Endothelial cell of umbilical vein (primary cell): ENCODE measurements at regions not wholly inside any gene's neighbourhood (a gene's known extent, or its start where the extent isn't known, plus 50 kb on each side); places are given as distances from the start of the nearest gene placed in this dataset.

Source experiments
- BruUV-seq: library from RNA; stranded (reverse); fragments of 400-500 nt; replicated peaks from 2 replicates; lab custom pipeline; 2021; lab: Mats Ljungman, UMichigan
- CTCF ChIA-PET: fragments of 300-600, 350-600 bp; sonication (Branson Sonifier 250); formaldehyde crosslinking; loops from one replicate; lab custom pipeline; 2021; ENCODE audit warnings: antibody characterized with exemption, inconsistent platforms; lab: Charles Lee
- POLR2A ChIA-PET: fragments of 300-600, 350-600 bp; sonication (Branson Sonifier 250); formaldehyde crosslinking; loops from one replicate; lab custom pipeline; 2021; ENCODE audit warnings: antibody characterized with exemption, inconsistent platforms; lab: Charles Lee
- DNase-seq: peaks from one replicate; pipeline ENCODE4 v3.0.0-alpha.2; 2011; ENCODE audit warnings: low read depth, low spot score
- FAIRE-seq: peaks from 2 replicates; lab custom pipeline; 2011; peaks lifted over from hg19 to GRCh38; lab: Jason Lieb, UNC
- H2AFZ ChIP-seq: 2 replicates; pipeline ENCODE4 v1.6.0; 2012; ENCODE audit warnings: low read depth, low read length, control low read depth, inconsistent platforms
- H3K27ac ChIP-seq: 2 replicates; pipeline ENCODE4 v1.5.1; 2011; ENCODE audit warnings: low read depth, mild to moderate bottlenecking, control low read depth, low read length, moderate library complexity; ENCODE audit not compliant: insufficient read depth
- H3K27me3 ChIP-seq, 2 experiments: 2 replicates each; pipeline versions ENCODE4 v1.6.0 to v1.6.1; 2011; ENCODE audit warnings: low read length in 2 of 2, mixed read lengths in 1 of 2; ENCODE audit not compliant: control insufficient read depth in 2 of 2, insufficient read depth in 2 of 2
- H3K36me3 ChIP-seq, 2 experiments: 2 replicates in 1 of 2; 3 replicates in 1 of 2; pipeline ENCODE4 v1.5.1; 2011; ENCODE audit warnings: low read length in 2 of 2, mild to moderate bottlenecking in 1 of 2, moderate library complexity in 1 of 2; ENCODE audit not compliant: control insufficient read depth in 2 of 2, insufficient read depth in 2 of 2; ENCODE audit errors: extremely low read depth in 1 of 2
- H3K4me1 ChIP-seq: 3 replicates; pipeline ENCODE4 v1.5.1; 2011; ENCODE audit warnings: mild to moderate bottlenecking, low read length; ENCODE audit not compliant: control insufficient read depth, insufficient read depth; ENCODE audit errors: extremely low read depth
- H3K4me2 ChIP-seq: 2 replicates; pipeline ENCODE4 v1.6.1; 2011; ENCODE audit warnings: low read length, control low read depth, mixed read lengths; ENCODE audit not compliant: insufficient read depth
- H3K4me3 ChIP-seq, 3 experiments: fragments of 200-600 bp in 1 of 3; sonication (generic), shearing (Covaris generic) in 1 of 3; replicated peaks in 1 of 3; 2 replicates each; pipeline ENCODE4 v1.5.1; 2011 to 2016; ENCODE audit warnings: control low read depth in 3 of 3, low read length in 3 of 3, mild to moderate bottlenecking in 2 of 3, inconsistent platforms in 1 of 3, low read depth in 1 of 3, moderate library complexity in 1 of 3; ENCODE audit not compliant: insufficient read depth in 1 of 3
- H3K79me2 ChIP-seq: 2 replicates; pipeline ENCODE4 v1.6.0; 2012; ENCODE audit warnings: low read length, inconsistent platforms; ENCODE audit not compliant: control insufficient read depth, insufficient read depth
- H3K9ac ChIP-seq: replicated peaks from 2 replicates; pipeline ENCODE3; 2011; ENCODE audit warnings: low read length, control low read depth; ENCODE audit not compliant: insufficient read depth; ENCODE audit errors: extremely low read depth
- H3K9me1 ChIP-seq: replicated peaks from 3 replicates; pipeline ENCODE4 v1.6.0; 2011; ENCODE audit warnings: mild to moderate bottlenecking, low read length; ENCODE audit not compliant: control insufficient read depth, insufficient read depth; ENCODE audit errors: extremely low read depth
- H3K9me3 ChIP-seq: replicated peaks from 2 replicates; pipeline ENCODE4 v1.5.1; 2012; ENCODE audit warnings: low read length, inconsistent platforms; ENCODE audit not compliant: control insufficient read depth, insufficient read depth
- H4K20me1 ChIP-seq: replicated peaks from 2 replicates; pipeline ENCODE3; 2011; ENCODE audit warnings: mild to moderate bottlenecking, low read length; ENCODE audit not compliant: control insufficient read depth, insufficient read depth; ENCODE audit errors: extremely low read depth
- EZH2 ChIP-seq: IDR thresholded peaks from 2 replicates; pipeline ENCODE4 v1.6.1; 2012; ENCODE audit warnings: borderline replicate concordance, low read depth, mild to moderate bottlenecking, moderate library complexity, low read length, inconsistent platforms; ENCODE audit not compliant: severe bottlenecking
- FOS ChIP-seq: IDR thresholded peaks from 2 replicates; pipeline ENCODE4 v1.6.1; 2011; ENCODE audit warnings: mild to moderate bottlenecking, low read length, moderate library complexity, borderline replicate concordance; ENCODE audit not compliant: insufficient read depth
- GATA2 ChIP-seq: IDR thresholded peaks from 2 replicates; pipeline ENCODE4 v1.7.0; 2011; ENCODE audit warnings: low read depth, mild to moderate bottlenecking, moderate library complexity, mixed read lengths, low read length; ENCODE audit not compliant: insufficient read length, insufficient read depth
- JUN ChIP-seq: IDR thresholded peaks from 2 replicates; pipeline ENCODE4 v1.6.1; 2011; ENCODE audit warnings: borderline replicate concordance, low read depth; ENCODE audit not compliant: insufficient read length, insufficient read depth
- MAX ChIP-seq: IDR thresholded peaks from 2 replicates; pipeline ENCODE4 v1.6.1; 2011; ENCODE audit not compliant: insufficient read depth, insufficient read length
- MYC ChIP-seq: IDR thresholded peaks from one replicate; pipeline ENCODE4 v1.6.1; 2011; ENCODE audit warnings: mild to moderate bottlenecking, low read depth, low read length
- POLR2A ChIP-seq: IDR thresholded peaks from 2 replicates; pipeline ENCODE4 v1.6.1; 2012; ENCODE audit warnings: low read depth, mild to moderate bottlenecking, control low read depth, low read length
- POLR2AphosphoS5 ChIP-seq: IDR thresholded peaks from 2 replicates; pipeline ENCODE4 v1.6.1; 2012; ENCODE audit warnings: low read depth, mild to moderate bottlenecking, control low read depth, low read length, moderate library complexity; ENCODE audit not compliant: insufficient read depth
- dilution Hi-C: fragments of 300-500 bp; cut with MboI; formaldehyde crosslinking; loops from one replicate; pipeline ENCODE4 v1.15.0; 2019; ENCODE audit warnings: low sequenced_read_pairs; ENCODE audit not compliant: extremely low pct_ligation_motif_present
- intact Hi-C: fragments of 100-400 bp; cut with micrococcal nuclease; formaldehyde crosslinking; loops from one replicate; pipeline ENCODE4 v1.10.0; 2022
- TF ChIP-seq, protein P1 (sequence below), 2 donors: IDR thresholded peaks; 1 replicate in 1 of 2; 2 replicates in 1 of 2; pipeline ENCODE4 v1.5.1; 2011; ENCODE audit warnings: low read length in 2 of 2, mild to moderate bottlenecking in 2 of 2, moderate library complexity in 2 of 2, control low read depth in 1 of 2, inconsistent platforms in 1 of 2, low read depth in 1 of 2; ENCODE audit not compliant: insufficient read depth in 1 of 2; ENCODE audit errors: extremely low read depth in 1 of 2

DNA sequence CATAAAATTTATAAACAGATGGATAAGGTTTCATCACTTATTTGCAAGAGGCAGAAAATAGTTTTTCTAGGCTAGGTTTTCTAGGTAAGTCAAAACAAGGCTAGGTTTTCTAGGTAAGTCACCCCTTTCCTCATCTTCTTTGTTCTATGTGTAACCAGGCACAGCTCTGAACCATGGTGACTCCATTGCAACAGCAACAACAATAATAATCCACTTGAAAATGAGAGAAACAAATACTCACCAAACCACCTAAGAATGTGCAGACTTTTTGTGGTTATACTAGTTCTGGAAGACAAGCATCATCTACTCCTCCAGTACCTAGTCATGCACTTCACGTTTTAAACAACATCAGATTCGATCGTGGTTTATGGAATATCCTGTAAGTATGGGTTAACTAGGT, 237.4 kb upstream of the ACVR2A start:
- Histone ChIP-seq H3K27me3 (no peaks in the 10 kb centered on the region), H4K20me1 (no peaks in the 10 kb centered on the region), H3K4me2 (no peak overlapping the region), H3K79me2 (no peaks in the 10 kb centered on the region), H2AFZ (no peak overlapping the region), H3K9ac (no peak overlapping the region), H3K4me1 (no peaks in the 10 kb centered on the region), H3K4me3 (no peak overlapping the region), H3K9me3 (no peaks in the 10 kb centered on the region), H3K36me3 (no peaks in the 10 kb centered on the region), H3K9me1 (no peaks in the 10 kb centered on the region), H3K27ac (no peak overlapping the region)
- no peak for TF ChIP-seq JUN
- DNase-seq (no peak), FAIRE-seq (no peak)
- intact Hi-C loops (no loop called here), dilution Hi-C loops (no loop called here)
- ChIA-PET POLR2A (no interaction called here), CTCF (no interaction called here)
- no TSS peak for BruUV-seq

- Histone ChIP-seq H3K4me1 (no peaks in the 10 kb centered on the region), H3K9me3 (no peaks in the 10 kb centered on the region), H2AFZ (no peak overlapping the region), H3K27me3 (no peaks in the 10 kb centered on the region), H3K9me1 (no peaks in the 10 kb centered on the region), H3K9ac (no peak overlapping the region), H3K4me3 (no peak overlapping the region), H3K79me2 (no peaks in the 10 kb centered on the region), H3K27ac (no peak overlapping the region), H3K36me3 (no peaks in the 10 kb centered on the region), H3K4me2 (no peak overlapping the region), H4K20me1 (no peaks in the 10 kb centered on the region)
- FAIRE-seq = no peak
- intact Hi-C loops = no loop called here
- TF ChIP-seq GATA2 (no peak), MYC (no peak), POLR2AphosphoS5 (no peak), JUN (no peak), FOS (no peak), MAX (no peak), POLR2A (no peak), EZH2 (no peak)
- TF ChIP-seq, protein P1, sequence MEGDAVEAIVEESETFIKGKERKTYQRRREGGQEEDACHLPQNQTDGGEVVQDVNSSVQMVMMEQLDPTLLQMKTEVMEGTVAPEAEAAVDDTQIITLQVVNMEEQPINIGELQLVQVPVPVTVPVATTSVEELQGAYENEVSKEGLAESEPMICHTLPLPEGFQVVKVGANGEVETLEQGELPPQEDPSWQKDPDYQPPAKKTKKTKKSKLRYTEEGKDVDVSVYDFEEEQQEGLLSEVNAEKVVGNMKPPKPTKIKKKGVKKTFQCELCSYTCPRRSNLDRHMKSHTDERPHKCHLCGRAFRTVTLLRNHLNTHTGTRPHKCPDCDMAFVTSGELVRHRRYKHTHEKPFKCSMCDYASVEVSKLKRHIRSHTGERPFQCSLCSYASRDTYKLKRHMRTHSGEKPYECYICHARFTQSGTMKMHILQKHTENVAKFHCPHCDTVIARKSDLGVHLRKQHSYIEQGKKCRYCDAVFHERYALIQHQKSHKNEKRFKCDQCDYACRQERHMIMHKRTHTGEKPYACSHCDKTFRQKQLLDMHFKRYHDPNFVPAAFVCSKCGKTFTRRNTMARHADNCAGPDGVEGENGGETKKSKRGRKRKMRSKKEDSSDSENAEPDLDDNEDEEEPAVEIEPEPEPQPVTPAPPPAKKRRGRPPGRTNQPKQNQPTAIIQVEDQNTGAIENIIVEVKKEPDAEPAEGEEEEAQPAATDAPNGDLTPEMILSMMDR (IDR thresholded peaks at IDR 0.05; ENCODE audit: extremely low read depth in 1 of 2, insufficient read depth in 1 of 2, low read depth in 1 of 2, low read length in 2 of 2) = no peak
- no TSS peak for BruUV-seq
- ChIA-PET CTCF (no interaction called here), POLR2A (no interaction called here)
- no peak for DNase-seq
- dilution Hi-C loops = no loop called here
Observed at GRCh38 chr2:147603876-147604275, 241.0 kb upstream of the ACVR2A start.
